Brain microvascular endothelial cell (primary cell): ENCODE measurements at regions not wholly inside any gene's neighbourhood (a gene's known extent, or its start where the extent isn't known, plus 50 kb on each side); places are given as distances from the start of the nearest gene placed in this dataset.
A peak's percentile ranks its signal among the peaks of the same experiment; 100 is the strongest.
"Not testable (repeated sequence)": the region's sequence is repeated elsewhere in the genome, so short reads cannot be mapped to it uniquely, and the experiment has no call there.

ENCODE experiments used
- DNase-seq: peaks from one replicate; pipeline ENCODE4 v3.0.0-alpha.2; 2020
- H3K27ac ChIP-seq: fragments of 250-450 bp; sonication (Bioruptor Pico); 2 replicates; pipeline ENCODE4 v1.5.1; 2020; ENCODE audit warnings: mild to moderate bottlenecking, moderate library complexity
- H3K27me3 ChIP-seq: fragments of 250-450 bp; sonication (Bioruptor Pico); replicated peaks from 2 replicates; pipeline ENCODE4 v1.5.1; 2020; ENCODE audit warnings: mild to moderate bottlenecking
- H3K36me3 ChIP-seq: fragments of 250-450 bp; sonication (Bioruptor Pico); replicated peaks from 2 replicates; pipeline ENCODE4 v1.5.1; 2020; ENCODE audit warnings: mild to moderate bottlenecking
- H3K4me3 ChIP-seq: 2 replicates; pipeline ENCODE4 v1.5.1; 2011; ENCODE audit warnings: low read depth, mild to moderate bottlenecking, control low read depth, low read length, moderate library complexity
- in situ Hi-C: cut with HindIII; loops from 2 replicates; pipeline ENCODE4 v1.10.0; 2017; ENCODE audit warnings: low sequenced_read_pairs, low pct_ligation_motif_present
- TF ChIP-seq, protein P1 (sequence below): IDR thresholded peaks from 2 replicates; pipeline ENCODE4 v1.5.1; 2011; ENCODE audit warnings: low read depth, mild to moderate bottlenecking, moderate library complexity, low read length, control low read depth, inconsistent platforms; ENCODE audit errors: missing control alignments

DNA sequence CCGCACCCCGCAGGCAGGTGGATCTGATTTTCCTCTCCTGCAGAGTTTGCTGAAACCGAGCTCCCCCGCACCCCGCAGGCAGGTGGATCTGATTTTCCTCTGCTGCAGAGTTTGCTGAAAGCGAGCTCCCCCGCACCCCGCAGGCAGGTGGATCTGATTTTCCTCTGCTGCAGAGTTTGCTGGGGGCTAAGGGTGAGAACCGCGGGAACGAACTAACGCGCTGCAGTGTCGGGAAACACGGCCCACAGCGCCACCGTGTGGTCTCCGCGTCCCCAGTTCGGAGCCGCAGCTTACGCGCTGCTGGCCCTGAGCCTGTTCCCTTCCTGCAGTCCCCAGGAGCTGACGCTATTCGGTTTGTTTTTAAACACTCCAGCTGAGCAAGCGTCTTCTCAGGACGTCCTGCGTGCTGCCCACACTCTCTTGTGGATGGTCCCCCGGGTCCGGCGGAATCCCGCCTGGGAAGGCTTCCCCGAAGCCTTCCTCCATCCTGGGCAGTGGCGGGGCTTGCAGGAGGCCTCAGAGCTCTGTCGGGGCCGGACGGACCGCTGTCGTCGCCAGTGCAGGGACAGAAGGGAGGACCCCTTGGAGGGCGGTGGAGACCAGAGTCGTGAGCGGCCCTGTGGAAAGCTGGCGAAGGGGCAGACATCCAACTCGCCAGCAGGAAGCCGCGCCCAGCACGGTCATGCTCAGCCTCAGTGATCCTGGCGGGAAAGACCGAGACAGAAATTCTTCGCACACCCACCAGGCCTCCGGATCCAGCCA, 121.2 kb upstream of the LPCAT1 start:
- peak; percentile 68 for DNase-seq
- Histone ChIP-seq H3K4me3 (no peak overlapping the region), H3K27ac (no peak overlapping the region), H3K27me3 (peaks cover 27% of the 10 kb centered on the region), H3K36me3 (no peaks in the 10 kb centered on the region)
- in situ Hi-C loops: no loop called here
- TF ChIP-seq, protein P1, sequence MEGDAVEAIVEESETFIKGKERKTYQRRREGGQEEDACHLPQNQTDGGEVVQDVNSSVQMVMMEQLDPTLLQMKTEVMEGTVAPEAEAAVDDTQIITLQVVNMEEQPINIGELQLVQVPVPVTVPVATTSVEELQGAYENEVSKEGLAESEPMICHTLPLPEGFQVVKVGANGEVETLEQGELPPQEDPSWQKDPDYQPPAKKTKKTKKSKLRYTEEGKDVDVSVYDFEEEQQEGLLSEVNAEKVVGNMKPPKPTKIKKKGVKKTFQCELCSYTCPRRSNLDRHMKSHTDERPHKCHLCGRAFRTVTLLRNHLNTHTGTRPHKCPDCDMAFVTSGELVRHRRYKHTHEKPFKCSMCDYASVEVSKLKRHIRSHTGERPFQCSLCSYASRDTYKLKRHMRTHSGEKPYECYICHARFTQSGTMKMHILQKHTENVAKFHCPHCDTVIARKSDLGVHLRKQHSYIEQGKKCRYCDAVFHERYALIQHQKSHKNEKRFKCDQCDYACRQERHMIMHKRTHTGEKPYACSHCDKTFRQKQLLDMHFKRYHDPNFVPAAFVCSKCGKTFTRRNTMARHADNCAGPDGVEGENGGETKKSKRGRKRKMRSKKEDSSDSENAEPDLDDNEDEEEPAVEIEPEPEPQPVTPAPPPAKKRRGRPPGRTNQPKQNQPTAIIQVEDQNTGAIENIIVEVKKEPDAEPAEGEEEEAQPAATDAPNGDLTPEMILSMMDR: peak; percentile 88

DNA sequence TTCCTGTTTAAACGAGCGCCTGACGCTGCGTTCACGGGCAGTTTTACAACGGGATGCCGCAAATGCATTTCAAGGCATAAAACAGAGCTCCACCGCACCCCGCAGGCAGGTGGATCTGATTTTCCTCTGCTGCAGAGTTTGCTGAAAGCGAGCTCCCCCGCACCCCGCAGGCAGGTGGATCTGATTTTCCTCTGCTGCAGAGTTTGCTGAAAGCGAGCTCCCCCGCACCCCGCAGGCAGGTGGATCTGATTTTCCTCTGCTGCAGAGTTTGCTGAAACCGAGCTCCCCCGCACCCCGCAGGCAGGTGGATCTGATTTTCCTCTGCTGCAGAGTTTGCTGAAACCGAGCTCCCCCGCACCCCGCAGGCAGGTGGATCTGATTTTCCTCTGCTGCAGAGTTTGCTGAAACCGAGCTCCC, 120.6 kb upstream of the LPCAT1 start:
- H3K4me3 ChIP-seq, H3K36me3 ChIP-seq, H3K27ac ChIP-seq, DNase-seq, in situ Hi-C loops: not testable (repeated sequence)
- peaks cover 27% of the 10 kb centered on the region for H3K27me3 ChIP-seq

DNA sequence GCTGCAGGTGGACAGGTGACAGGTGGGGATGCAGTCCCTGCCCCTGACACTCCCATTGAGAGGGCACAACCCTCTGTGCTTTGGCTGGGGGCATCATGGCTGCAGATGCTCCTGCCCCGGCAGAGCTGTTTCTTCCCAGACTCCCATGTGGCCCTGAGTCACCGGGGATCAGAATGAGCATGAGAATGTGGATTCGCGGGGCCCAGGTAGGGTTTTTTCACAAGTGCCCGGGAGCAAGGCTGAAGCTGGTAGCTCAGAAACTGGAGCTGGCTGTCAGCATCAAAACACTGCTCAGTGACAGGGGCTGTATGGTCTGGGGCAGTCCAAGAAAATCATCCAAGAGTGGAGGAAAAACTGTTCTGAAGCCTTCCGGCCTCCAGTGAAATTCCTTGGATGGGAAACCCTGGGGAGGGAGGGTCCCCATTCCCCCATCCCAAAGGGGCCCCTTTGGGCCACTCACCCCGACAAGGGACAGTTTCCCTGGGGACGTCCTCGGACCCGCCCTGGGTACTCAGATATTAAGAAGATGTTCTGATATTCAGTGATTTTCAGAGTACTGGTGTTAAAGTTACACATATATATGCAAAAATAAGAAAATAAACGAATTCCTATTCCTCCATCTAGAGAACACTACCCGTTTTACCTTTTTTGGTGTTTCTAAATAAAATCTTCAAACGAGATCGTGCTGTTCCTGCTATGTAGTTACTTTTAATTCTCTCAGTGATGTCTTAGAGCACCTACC, 120.1 kb upstream of the LPCAT1 start:
- Histone ChIP-seq H3K27me3 (peaks cover 30% of the 10 kb centered on the region), H3K27ac (no peak overlapping the region), H3K4me3 (no peak overlapping the region), H3K36me3 (no peaks in the 10 kb centered on the region)
- TF ChIP-seq, protein P1: no peak
- in situ Hi-C loops: no loop called here
- no peak for DNase-seq

DNA sequence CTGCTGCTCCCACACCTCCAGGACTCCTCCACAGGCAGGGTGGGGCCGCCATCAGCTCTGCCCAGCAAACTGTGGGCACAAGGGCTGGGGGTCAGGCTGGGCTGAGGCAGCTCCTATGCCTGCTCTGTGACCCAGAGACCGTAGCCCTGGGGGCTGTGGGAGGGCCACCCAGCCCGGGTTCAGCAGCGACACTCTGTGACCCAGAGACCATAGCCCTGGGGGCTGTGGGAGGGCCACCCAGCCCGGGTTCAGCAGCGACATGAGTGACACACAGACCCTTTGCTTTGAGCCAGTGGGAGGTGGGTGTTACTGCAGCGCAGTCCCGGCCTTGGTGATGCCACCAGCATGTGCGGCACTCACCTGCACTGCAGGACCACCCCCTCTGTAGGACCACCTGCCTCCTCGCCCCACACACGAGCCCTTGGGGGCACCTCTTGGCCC, 118.9 kb upstream of the LPCAT1 start:
- no peaks in the 10 kb centered on the region for H3K36me3 ChIP-seq
- TF ChIP-seq, protein P1: no peak
- no peak for DNase-seq
- peaks cover 30% of the 10 kb centered on the region for H3K27me3 ChIP-seq
- no peak overlapping the region for H3K4me3 ChIP-seq
- in situ Hi-C loops: no loop called here
- no peak overlapping the region for H3K27ac ChIP-seq

DNA sequence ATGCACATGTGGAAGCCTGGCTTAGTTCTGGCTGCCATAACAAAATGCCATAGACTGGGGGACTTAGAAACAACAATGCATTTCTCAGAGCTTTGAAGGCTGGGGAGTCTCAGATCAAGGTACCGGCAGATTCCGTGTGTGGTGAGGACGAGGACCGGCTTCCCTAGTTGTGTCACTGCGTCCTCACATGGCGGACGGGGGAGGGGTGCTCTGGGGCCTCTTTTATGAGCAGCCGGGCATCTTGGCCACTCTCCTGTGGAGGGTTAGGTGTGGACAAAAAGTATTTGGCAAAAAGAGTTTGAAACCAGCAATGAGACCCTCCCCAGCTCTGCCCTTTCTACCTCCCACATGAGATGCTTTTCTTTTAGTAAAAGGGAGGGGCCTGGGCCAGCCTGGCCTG, 118.5 kb upstream of the LPCAT1 start:
- H3K27ac ChIP-seq: no peak overlapping the region
- H3K27me3 ChIP-seq: peaks cover 30% of the 10 kb centered on the region
- DNase-seq: no peak
- no peaks in the 10 kb centered on the region for H3K36me3 ChIP-seq
- H3K4me3 ChIP-seq: no peak overlapping the region
- in situ Hi-C loops: no loop called here
- TF ChIP-seq, protein P1: no peak

DNA sequence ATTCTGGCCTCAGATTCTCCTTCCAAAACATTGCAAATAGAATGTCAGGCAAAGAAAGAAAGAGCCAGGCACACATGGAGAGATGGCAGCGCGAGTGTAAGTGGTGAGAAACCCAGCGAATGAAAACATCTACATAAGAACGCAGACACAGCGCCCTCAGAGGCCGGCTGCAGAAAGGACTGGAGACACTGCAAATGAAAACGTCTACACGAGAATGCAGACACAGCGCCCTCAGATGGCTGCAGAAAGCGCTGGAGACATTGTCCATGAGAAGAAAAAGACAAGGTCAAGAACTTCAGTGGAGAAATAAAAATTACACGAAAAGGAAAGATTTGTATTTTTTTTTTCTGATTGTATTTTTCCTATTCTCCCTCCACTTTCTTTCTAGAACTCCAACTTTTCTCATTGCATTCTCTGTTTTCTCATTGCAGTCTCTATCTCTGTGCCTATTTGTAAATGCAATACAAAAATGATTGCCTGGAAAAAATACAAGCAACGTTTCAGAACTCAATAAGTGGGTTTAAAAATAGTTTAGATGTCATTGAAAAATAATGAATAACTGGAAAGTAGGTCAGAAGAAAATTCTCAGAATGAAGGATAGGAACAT, 117.9 kb upstream of the LPCAT1 start:
- DNase-seq: peak; percentile 92
- Histone ChIP-seq H3K4me3 (no peak overlapping the region), H3K27me3 (peaks cover 30% of the 10 kb centered on the region), H3K36me3 (no peaks in the 10 kb centered on the region), H3K27ac (no peak overlapping the region)
- TF ChIP-seq, protein P1: peak; percentile 98
- in situ Hi-C loops: no loop called here
